Body of pancreas (tissue), 4 donors: ENCODE measurements at regions not wholly inside any gene's neighbourhood (a gene's known extent, or its start where the extent isn't known, plus 50 kb on each side); places are given as distances from the start of the nearest gene placed in this dataset.

Experiments used
- POLR2A ChIP-seq, 3 donors: fragments of 450-650 bp; IDR thresholded peaks; one replicate each; pipeline ENCODE4 v1.6.1; 2016; ENCODE audit warnings: antibody characterized with exemption in 3 of 3, mild to moderate bottlenecking in 2 of 3
- TF ChIP-seq, protein P1 (sequence below), 7 experiments: fragments of 450-650 bp in 4 of 7; fragments of 200-600 bp in 3 of 7; sonication (generic) in 3 of 7; IDR thresholded peaks; one replicate each; pipeline ENCODE4 v1.5.1; 2016 to 2019; ENCODE audit warnings: antibody characterized with exemption in 7 of 7

DNA sequence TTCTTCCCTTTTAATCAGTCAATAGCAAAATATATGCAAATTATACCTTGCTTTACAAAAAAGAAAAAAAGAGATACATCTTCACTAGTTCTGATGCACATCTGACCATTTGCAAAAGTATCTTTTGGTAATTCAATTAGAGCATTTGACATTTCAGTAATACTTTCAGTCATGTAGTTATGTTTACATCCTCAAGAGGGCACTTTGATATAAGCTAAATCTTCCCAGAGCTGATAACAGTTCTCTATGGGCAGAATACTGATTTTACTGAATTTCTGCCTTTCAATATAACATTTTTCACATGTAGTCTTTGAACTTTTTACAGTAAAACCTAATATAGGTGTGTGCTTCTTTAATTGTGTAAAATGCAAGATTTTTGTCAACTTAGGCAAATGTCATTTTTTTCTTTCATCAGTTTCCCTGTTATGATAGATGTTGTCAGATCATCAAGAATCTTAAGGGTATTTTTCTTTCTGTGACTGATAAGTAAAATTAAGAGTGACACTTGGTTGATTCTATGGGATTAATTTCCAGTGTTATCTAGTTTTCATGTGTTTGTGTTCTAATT, 703.5 kb upstream of the SEMA3D start:
- no peak for TF ChIP-seq POLR2A (IDR thresholded peaks at IDR 0.05)
- TF ChIP-seq, protein P1, sequence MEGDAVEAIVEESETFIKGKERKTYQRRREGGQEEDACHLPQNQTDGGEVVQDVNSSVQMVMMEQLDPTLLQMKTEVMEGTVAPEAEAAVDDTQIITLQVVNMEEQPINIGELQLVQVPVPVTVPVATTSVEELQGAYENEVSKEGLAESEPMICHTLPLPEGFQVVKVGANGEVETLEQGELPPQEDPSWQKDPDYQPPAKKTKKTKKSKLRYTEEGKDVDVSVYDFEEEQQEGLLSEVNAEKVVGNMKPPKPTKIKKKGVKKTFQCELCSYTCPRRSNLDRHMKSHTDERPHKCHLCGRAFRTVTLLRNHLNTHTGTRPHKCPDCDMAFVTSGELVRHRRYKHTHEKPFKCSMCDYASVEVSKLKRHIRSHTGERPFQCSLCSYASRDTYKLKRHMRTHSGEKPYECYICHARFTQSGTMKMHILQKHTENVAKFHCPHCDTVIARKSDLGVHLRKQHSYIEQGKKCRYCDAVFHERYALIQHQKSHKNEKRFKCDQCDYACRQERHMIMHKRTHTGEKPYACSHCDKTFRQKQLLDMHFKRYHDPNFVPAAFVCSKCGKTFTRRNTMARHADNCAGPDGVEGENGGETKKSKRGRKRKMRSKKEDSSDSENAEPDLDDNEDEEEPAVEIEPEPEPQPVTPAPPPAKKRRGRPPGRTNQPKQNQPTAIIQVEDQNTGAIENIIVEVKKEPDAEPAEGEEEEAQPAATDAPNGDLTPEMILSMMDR (IDR thresholded peaks at IDR 0.05), result peak; percentile 11 to 68 (median 60)
